ENCODE measurements at regions not wholly inside any gene's neighbourhood (a gene's known extent, or its start where the extent isn't known, plus 50 kb on each side); places are given as distances from the start of the nearest gene placed in this dataset.

- in situ Hi-C loops (cut with MboI) = no loop called here
- ChIA-PET CTCF (ENCODE audit: low intra/inter-chr PET ratio) (no interaction called here), POLR2A (no interaction called here)
- ATAC-seq (no peak), FAIRE-seq (no peak), DNase-seq (ENCODE audit: extremely low read depth in 1 of 4, low spot score in 3 of 4) (no peak)
- no peaks in the 10 kb centered on the region for H3K36me3 ChIP-seq (ENCODE audit: control insufficient read depth, insufficient read depth, low read length)
- H3K4me2 ChIP-seq (ENCODE audit: insufficient read depth, low read length) = no peak overlapping the region
- H3K27ac ChIP-seq (ENCODE audit: extremely low read depth, low read depth, low read length) = no peak overlapping the region
- TF ChIP-seq CXXC5 (CRISPR knock-in tag; IDR thresholded peaks at IDR 0.05) = no peak
- no peak for TF ChIP-seq RNF2 (IDR thresholded peaks at IDR 0.05)
- TF ChIP-seq STAT5A (IDR thresholded peaks at IDR 0.05; ENCODE audit: borderline replicate concordance, low read length) = no peak
- no peak for TF ChIP-seq BRF1 (IDR thresholded peaks at IDR 0.05; ENCODE audit: borderline replicate concordance, extremely low read depth, insufficient read length)
- no peak for TF ChIP-seq MNT (conservative IDR thresholded peaks at IDR 0.05)
- TF ChIP-seq BCLAF1 (IDR thresholded peaks at IDR 0.05; ENCODE audit: borderline replicate concordance in 1 of 2, control insufficient read depth in 1 of 2, low read depth in 2 of 2, low read length in 1 of 2) = no peak
- TF ChIP-seq, protein P1, sequence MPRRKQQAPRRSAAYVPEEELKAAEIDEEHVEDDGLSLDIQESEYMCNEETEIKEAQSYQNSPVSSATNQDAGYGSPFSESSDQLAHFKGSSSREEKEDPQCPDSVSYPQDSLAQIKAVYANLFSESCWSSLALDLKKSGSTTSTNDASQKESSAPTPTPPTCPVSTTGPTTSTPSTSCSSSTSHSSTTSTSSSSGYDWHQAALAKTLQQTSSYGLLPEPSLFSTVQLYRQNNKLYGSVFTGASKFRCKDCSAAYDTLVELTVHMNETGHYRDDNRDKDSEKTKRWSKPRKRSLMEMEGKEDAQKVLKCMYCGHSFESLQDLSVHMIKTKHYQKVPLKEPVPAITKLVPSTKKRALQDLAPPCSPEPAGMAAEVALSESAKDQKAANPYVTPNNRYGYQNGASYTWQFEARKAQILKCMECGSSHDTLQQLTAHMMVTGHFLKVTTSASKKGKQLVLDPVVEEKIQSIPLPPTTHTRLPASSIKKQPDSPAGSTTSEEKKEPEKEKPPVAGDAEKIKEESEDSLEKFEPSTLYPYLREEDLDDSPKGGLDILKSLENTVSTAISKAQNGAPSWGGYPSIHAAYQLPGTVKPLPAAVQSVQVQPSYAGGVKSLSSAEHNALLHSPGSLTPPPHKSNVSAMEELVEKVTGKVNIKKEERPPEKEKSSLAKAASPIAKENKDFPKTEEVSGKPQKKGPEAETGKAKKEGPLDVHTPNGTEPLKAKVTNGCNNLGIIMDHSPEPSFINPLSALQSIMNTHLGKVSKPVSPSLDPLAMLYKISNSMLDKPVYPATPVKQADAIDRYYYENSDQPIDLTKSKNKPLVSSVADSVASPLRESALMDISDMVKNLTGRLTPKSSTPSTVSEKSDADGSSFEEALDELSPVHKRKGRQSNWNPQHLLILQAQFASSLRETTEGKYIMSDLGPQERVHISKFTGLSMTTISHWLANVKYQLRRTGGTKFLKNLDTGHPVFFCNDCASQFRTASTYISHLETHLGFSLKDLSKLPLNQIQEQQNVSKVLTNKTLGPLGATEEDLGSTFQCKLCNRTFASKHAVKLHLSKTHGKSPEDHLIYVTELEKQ (CRISPR knock-in tag; IDR thresholded peaks at IDR 0.05) = no peak
- TF ChIP-seq CREM (IDR thresholded peaks at IDR 0.05; ENCODE audit: low read depth) = no peak
- TF ChIP-seq NFIC (IDR thresholded peaks at IDR 0.05) = peak; percentile 42
- H3K79me2 ChIP-seq (ENCODE audit: control insufficient read depth, insufficient read depth, low read length) = no peaks in the 10 kb centered on the region
- intact Hi-C loops (cut with micrococcal nuclease) = no loop called here
- H4K20me1 ChIP-seq (replicated peaks; ENCODE audit: control insufficient read depth, insufficient read depth, low read length) = no peaks in the 10 kb centered on the region
- H3K4me1 ChIP-seq (replicated peaks in 1 of 2; ENCODE audit: control insufficient read depth in 2 of 2, insufficient read depth in 2 of 2, low read length in 2 of 2) = no peaks in the 10 kb centered on the region
- H2AFZ ChIP-seq (ENCODE audit: low read depth, low read length) = no peak overlapping the region
- BruUV-seq (replicated peaks) = no TSS peak
- peaks cover 0 to 15% of the 10 kb centered on the region in 2 experiments; a peak in 2 of 5 replicates for H3K27me3 ChIP-seq (ENCODE audit: control insufficient read depth in 2 of 2, insufficient read depth in 2 of 2, low read length in 2 of 2)
- H3K9ac ChIP-seq (ENCODE audit: insufficient read depth in 1 of 2, low read depth in 2 of 2, low read length in 2 of 2) = no peak overlapping the region
- H3K4me3 ChIP-seq = no peak overlapping the region
- no peaks in the 10 kb centered on the region for H3K9me1 ChIP-seq (ENCODE audit: control insufficient read depth, insufficient read depth, low read length)
- no peaks in the 10 kb centered on the region for H3K9me3 ChIP-seq (replicated peaks; ENCODE audit: control insufficient read depth, insufficient read depth, low read depth, low read length)
- 2% methylated on average over 9 of the region's 9 CpGs for WGBS (ENCODE audit: insufficient coverage, low coverage, missing lambda C conversion rate)
These were observed 201.0 kb upstream of the NAV2 start for GRCh38 chr11:19511413-19512183.
